WTC11 (cell line): ENCODE measurements at regions not wholly inside any gene's neighbourhood (a gene's known extent, or its start where the extent isn't known, plus 50 kb on each side); places are given as distances from the start of the nearest gene placed in this dataset.

Experiments
- ATAC-seq: fragments of 200-7000 bp; cut with Tn5 transposase; 2 replicates; pipeline ENCODE4 v1.10.0; 2021; ENCODE audit warnings: mild to moderate bottlenecking, moderate library complexity
- CTCF ChIA-PET: fragments of 300-600 bp; sonication (Branson Sonifier 250); formaldehyde crosslinking; loops from one replicate; lab custom pipeline; 2021; ENCODE audit warnings: antibody characterized with exemption; lab: Charles Lee
- POLR2A ChIA-PET: fragments of 350-600 bp; sonication (Branson Sonifier 250); formaldehyde crosslinking; loops from one replicate; lab custom pipeline; 2021; ENCODE audit warnings: antibody characterized with exemption; lab: Charles Lee
- DNase-seq: peaks from one replicate; pipeline ENCODE4 v3.0.0; 2021; ENCODE audit warnings: low spot score
- H3K27ac Mint-ChIP-seq: 2 replicates; pipeline ENCODE4 v1.8.0; 2021; ENCODE audit warnings: mixed read lengths
- H3K27me3 Mint-ChIP-seq: 2 replicates; pipeline ENCODE4 v1.8.0; 2021; ENCODE audit warnings: low read depth, mild to moderate bottlenecking, moderate library complexity, mixed read lengths
- H3K36me3 Mint-ChIP-seq: 2 replicates; pipeline ENCODE4 v1.8.0; 2021; ENCODE audit warnings: mixed read lengths
- H3K4me1 Mint-ChIP-seq: 2 replicates; pipeline ENCODE4 v1.8.0; 2022; ENCODE audit warnings: mixed read lengths
- H3K4me3 Mint-ChIP-seq: 2 replicates; pipeline ENCODE4 v1.8.0; 2021; ENCODE audit warnings: mild to moderate bottlenecking, moderate library complexity, mixed read lengths
- H3K9me3 Mint-ChIP-seq: 2 replicates; pipeline ENCODE4 v1.8.0; 2021; ENCODE audit warnings: mixed read lengths
- AR ChIP-seq: fragments of 250-450 bp; sonication (Bioruptor Pico); IDR thresholded peaks from 2 replicates; pipeline ENCODE4 v1.9.0; 2021; ENCODE audit warnings: mild to moderate bottlenecking
- CBFB ChIP-seq: sonication (generic); formaldehyde crosslinking; IDR thresholded peaks from 2 replicates; pipeline ENCODE4 v1.8.1; 2022; ENCODE audit warnings: mild to moderate bottlenecking, low read depth, missing genetic modification reagents
- CREB1 ChIP-seq: sonication (generic); formaldehyde crosslinking; IDR thresholded peaks from 2 replicates; pipeline ENCODE4 v1.8.0; 2023; ENCODE audit warnings: mild to moderate bottlenecking, missing genetic modification reagents
- EMX1 ChIP-seq: fragments of 250-450 bp; sonication (Bioruptor Pico); IDR thresholded peaks from 2 replicates; pipeline ENCODE4 v1.8.0; 2021; ENCODE audit warnings: mild to moderate bottlenecking
- IRF2 ChIP-seq: sonication (generic); formaldehyde crosslinking; IDR thresholded peaks from 2 replicates; pipeline ENCODE4 v1.8.0; 2022; ENCODE audit warnings: low read depth, missing genetic modification reagents, borderline replicate concordance
- JUN ChIP-seq: sonication (generic); formaldehyde crosslinking; IDR thresholded peaks from 2 replicates; pipeline ENCODE4 v1.8.0; 2023; ENCODE audit warnings: mild to moderate bottlenecking, missing genetic modification reagents
- MXD4 ChIP-seq: fragments of 250-450 bp; sonication (Bioruptor Pico); IDR thresholded peaks from 2 replicates; pipeline ENCODE4 v1.8.0; 2021; ENCODE audit warnings: mild to moderate bottlenecking, moderate library complexity, borderline replicate concordance
- NFATC4 ChIP-seq: fragments of 250-450 bp; sonication (Bioruptor Pico); IDR thresholded peaks from 2 replicates; pipeline ENCODE4 v1.9.0; 2021; ENCODE audit warnings: mild to moderate bottlenecking
- NR2C2 ChIP-seq: sonication (generic); formaldehyde crosslinking; IDR thresholded peaks from 2 replicates; pipeline ENCODE4 v1.8.0; 2022; ENCODE audit warnings: mild to moderate bottlenecking, missing genetic modification reagents
- NR3C1 ChIP-seq: sonication (generic); formaldehyde crosslinking; conservative IDR thresholded peaks from 2 replicates; pipeline ENCODE4 v1.8.1; 2023; ENCODE audit warnings: low read depth, mild to moderate bottlenecking, missing genetic modification reagents
- PRRX2 ChIP-seq: fragments of 250-450 bp; sonication (Bioruptor Pico); IDR thresholded peaks from 2 replicates; pipeline ENCODE4 v1.8.0; 2021; ENCODE audit warnings: mild to moderate bottlenecking
- SMAD4 ChIP-seq: sonication (generic); formaldehyde crosslinking; IDR thresholded peaks from 2 replicates; pipeline ENCODE4 v1.8.0; 2022; ENCODE audit warnings: mild to moderate bottlenecking, missing genetic modification reagents
- SP1 ChIP-seq: sonication (generic); formaldehyde crosslinking; conservative IDR thresholded peaks from 2 replicates; pipeline ENCODE4 v1.8.1; 2022; ENCODE audit warnings: missing genetic modification reagents
- TEAD1 ChIP-seq: sonication (generic); formaldehyde crosslinking; IDR thresholded peaks from 2 replicates; pipeline ENCODE4 v1.8.0; 2022; ENCODE audit warnings: mild to moderate bottlenecking, missing genetic modification reagents
- ZBTB21 ChIP-seq: sonication (generic); formaldehyde crosslinking; IDR thresholded peaks from 2 replicates; pipeline ENCODE4 v1.8.1; 2023; ENCODE audit warnings: mild to moderate bottlenecking, missing genetic modification reagents, borderline replicate concordance
- ZNF121 ChIP-seq: sonication (generic); formaldehyde crosslinking; IDR thresholded peaks from 2 replicates; pipeline ENCODE4 v1.8.0; 2023; ENCODE audit warnings: missing genetic modification reagents
- ZNF138 ChIP-seq: sonication (generic); formaldehyde crosslinking; conservative IDR thresholded peaks from 2 replicates; pipeline ENCODE4 v1.8.1; 2022; ENCODE audit warnings: mild to moderate bottlenecking, moderate library complexity, missing genetic modification reagents
- ZNF263 ChIP-seq: sonication (generic); formaldehyde crosslinking; IDR thresholded peaks from 2 replicates; pipeline ENCODE4 v1.8.1; 2022; ENCODE audit warnings: low read depth, mild to moderate bottlenecking, moderate library complexity, missing genetic modification reagents
- ZNF317 ChIP-seq: sonication (generic); formaldehyde crosslinking; IDR thresholded peaks from 2 replicates; pipeline ENCODE4 v1.8.1; 2023; ENCODE audit warnings: low read depth, mild to moderate bottlenecking, moderate library complexity, missing genetic modification reagents, borderline replicate concordance
- ZNF396 ChIP-seq: fragments of 250-450 bp; sonication (Bioruptor Pico); IDR thresholded peaks from 2 replicates; pipeline ENCODE4 v1.8.0; 2021; ENCODE audit warnings: mild to moderate bottlenecking, moderate library complexity, borderline replicate concordance
- ZNF425 ChIP-seq: fragments of 250-450 bp; sonication (Bioruptor Pico); conservative IDR thresholded peaks from 2 replicates; pipeline ENCODE4 v1.9.0; 2021; ENCODE audit warnings: mild to moderate bottlenecking
- ZNF671 ChIP-seq: fragments of 250-450 bp; sonication (Bioruptor Pico); IDR thresholded peaks from 2 replicates; pipeline ENCODE4 v1.8.0; 2021; ENCODE audit warnings: mild to moderate bottlenecking
- TF ChIP-seq, protein P1 (sequence below): sonication (generic); formaldehyde crosslinking; IDR thresholded peaks from 2 replicates; pipeline ENCODE4 v1.8.1; 2022; ENCODE audit warnings: low read depth, missing genetic modification reagents, borderline replicate concordance
- TF ChIP-seq, protein P2 (sequence below): fragments of 250-450 bp; sonication (Bioruptor Pico); IDR thresholded peaks from 2 replicates; pipeline ENCODE4 v1.8.0; 2021; ENCODE audit warnings: mild to moderate bottlenecking
- TF ChIP-seq, protein P3 (sequence below): sonication (generic); formaldehyde crosslinking; IDR thresholded peaks from 2 replicates; pipeline ENCODE4 v1.8.1; 2023; ENCODE audit warnings: mild to moderate bottlenecking, missing genetic modification reagents, borderline replicate concordance

- H3K27me3 Mint-ChIP-seq, result no peaks in the 10 kb centered on the region
- CTCF ChIA-PET, result interaction anchor here (0.7 to 0.9 kb wide), 2 partner anchors 50 to 180 kb away, joined by 3 read pairs; no protein-coding TSS in a partner anchor
- H3K27ac Mint-ChIP-seq, result no peak overlapping the region
- no peak for TF ChIP-seq NR2C2 (CRISPR knock-in tag)
- TF ChIP-seq CREB1 (CRISPR knock-in tag), result no peak
- TF ChIP-seq MXD4, result no peak
- TF ChIP-seq ZNF425 (CRISPR knock-in tag), result no peak
- TF ChIP-seq IRF2 (CRISPR knock-in tag), result no peak
- TF ChIP-seq PRRX2 (CRISPR knock-in tag), result no peak
- TF ChIP-seq, protein P1, sequence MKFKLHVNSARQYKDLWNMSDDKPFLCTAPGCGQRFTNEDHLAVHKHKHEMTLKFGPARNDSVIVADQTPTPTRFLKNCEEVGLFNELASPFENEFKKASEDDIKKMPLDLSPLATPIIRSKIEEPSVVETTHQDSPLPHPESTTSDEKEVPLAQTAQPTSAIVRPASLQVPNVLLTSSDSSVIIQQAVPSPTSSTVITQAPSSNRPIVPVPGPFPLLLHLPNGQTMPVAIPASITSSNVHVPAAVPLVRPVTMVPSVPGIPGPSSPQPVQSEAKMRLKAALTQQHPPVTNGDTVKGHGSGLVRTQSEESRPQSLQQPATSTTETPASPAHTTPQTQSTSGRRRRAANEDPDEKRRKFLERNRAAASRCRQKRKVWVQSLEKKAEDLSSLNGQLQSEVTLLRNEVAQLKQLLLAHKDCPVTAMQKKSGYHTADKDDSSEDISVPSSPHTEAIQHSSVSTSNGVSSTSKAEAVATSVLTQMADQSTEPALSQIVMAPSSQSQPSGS (CRISPR knock-in tag), result no peak
- TF ChIP-seq NR3C1, result no peak
- TF ChIP-seq, protein P2, sequence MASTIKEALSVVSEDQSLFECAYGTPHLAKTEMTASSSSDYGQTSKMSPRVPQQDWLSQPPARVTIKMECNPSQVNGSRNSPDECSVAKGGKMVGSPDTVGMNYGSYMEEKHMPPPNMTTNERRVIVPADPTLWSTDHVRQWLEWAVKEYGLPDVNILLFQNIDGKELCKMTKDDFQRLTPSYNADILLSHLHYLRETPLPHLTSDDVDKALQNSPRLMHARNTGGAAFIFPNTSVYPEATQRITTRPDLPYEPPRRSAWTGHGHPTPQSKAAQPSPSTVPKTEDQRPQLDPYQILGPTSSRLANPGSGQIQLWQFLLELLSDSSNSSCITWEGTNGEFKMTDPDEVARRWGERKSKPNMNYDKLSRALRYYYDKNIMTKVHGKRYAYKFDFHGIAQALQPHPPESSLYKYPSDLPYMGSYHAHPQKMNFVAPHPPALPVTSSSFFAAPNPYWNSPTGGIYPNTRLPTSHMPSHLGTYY (CRISPR knock-in tag), result no peak
- TF ChIP-seq, protein P3, sequence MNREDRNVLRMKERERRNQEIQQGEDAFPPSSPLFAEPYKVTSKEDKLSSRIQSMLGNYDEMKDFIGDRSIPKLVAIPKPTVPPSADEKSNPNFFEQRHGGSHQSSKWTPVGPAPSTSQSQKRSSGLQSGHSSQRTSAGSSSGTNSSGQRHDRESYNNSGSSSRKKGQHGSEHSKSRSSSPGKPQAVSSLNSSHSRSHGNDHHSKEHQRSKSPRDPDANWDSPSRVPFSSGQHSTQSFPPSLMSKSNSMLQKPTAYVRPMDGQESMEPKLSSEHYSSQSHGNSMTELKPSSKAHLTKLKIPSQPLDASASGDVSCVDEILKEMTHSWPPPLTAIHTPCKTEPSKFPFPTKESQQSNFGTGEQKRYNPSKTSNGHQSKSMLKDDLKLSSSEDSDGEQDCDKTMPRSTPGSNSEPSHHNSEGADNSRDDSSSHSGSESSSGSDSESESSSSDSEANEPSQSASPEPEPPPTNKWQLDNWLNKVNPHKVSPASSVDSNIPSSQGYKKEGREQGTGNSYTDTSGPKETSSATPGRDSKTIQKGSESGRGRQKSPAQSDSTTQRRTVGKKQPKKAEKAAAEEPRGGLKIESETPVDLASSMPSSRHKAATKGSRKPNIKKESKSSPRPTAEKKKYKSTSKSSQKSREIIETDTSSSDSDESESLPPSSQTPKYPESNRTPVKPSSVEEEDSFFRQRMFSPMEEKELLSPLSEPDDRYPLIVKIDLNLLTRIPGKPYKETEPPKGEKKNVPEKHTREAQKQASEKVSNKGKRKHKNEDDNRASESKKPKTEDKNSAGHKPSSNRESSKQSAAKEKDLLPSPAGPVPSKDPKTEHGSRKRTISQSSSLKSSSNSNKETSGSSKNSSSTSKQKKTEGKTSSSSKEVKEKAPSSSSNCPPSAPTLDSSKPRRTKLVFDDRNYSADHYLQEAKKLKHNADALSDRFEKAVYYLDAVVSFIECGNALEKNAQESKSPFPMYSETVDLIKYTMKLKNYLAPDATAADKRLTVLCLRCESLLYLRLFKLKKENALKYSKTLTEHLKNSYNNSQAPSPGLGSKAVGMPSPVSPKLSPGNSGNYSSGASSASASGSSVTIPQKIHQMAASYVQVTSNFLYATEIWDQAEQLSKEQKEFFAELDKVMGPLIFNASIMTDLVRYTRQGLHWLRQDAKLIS (CRISPR knock-in tag), result no peak
- no peak for TF ChIP-seq CBFB (CRISPR knock-in tag)
- no peak for TF ChIP-seq TEAD1 (CRISPR knock-in tag)
- TF ChIP-seq JUN (CRISPR knock-in tag), result no peak
- TF ChIP-seq SMAD4, result no peak
- TF ChIP-seq EMX1 (CRISPR knock-in tag), result no peak
- no peak for TF ChIP-seq ZNF396 (CRISPR knock-in tag)
- H3K4me3 Mint-ChIP-seq, result no peak overlapping the region
- no peak for ATAC-seq
- POLR2A ChIA-PET, result no interaction called here
- DNase-seq, result no peak
- peaks cover 17% of the 10 kb centered on the region for H3K36me3 Mint-ChIP-seq
- no peaks in the 10 kb centered on the region for H3K4me1 Mint-ChIP-seq
- peaks cover 42% of the 10 kb centered on the region for H3K9me3 Mint-ChIP-seq
Observed at GRCh38 chr16:72443809-72444208, 271.9 kb upstream of the PMFBP1 start.

DNA sequence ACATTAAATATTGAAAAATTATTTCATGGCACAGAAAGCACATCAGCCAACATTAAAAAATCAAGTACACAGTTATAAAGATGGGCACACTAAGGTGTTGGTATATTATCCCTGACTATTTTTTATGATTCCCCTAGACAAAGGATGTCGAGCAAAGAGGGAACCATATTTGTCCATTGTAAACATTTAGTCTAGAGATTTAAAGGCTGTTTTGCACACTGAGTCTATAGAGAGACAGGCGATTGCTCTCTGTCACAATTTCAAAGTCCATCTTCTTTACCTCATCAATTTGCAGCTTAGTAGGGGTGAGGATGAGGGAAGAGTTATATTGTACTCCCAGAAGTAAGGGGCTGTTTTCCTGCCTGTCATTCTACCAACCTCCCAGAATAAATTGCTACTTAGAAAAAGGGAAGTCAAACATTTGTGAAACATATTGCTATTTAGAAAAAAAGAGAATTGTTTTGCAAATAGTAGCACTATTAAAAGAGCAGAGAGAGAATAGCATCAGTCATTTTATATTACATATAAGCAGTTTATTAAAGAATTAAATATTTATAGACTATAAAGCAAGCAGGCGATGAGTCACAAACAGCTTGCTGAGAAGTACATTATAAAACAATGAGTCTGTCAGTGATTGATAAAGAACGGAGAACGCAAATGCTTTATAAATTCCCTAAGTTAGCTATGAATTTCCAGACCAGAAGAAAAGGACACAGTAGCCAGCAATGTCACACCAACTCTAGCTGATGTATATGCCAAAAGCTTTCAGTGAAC is 270.6 kb upstream of the PMFBP1 start:
- ChIA-PET POLR2A (no interaction called here), CTCF (interaction anchor here (0.9 kb wide), 1 partner anchor 51 kb away, joined by 3 read pairs; no protein-coding TSS in a partner anchor)
- DNase-seq, result no peak
- ATAC-seq, result no peak
- H3K27me3 Mint-ChIP-seq, result no peaks in the 10 kb centered on the region
- no peak overlapping the region for H3K4me3 Mint-ChIP-seq
- peaks cover 11% of the 10 kb centered on the region for H3K36me3 Mint-ChIP-seq
- peaks cover 29% of the 10 kb centered on the region for H3K9me3 Mint-ChIP-seq
- H3K27ac Mint-ChIP-seq, result no peak overlapping the region
- H3K4me1 Mint-ChIP-seq, result no peaks in the 10 kb centered on the region
- no peak for TF ChIP-seq ZBTB21
- no peak for TF ChIP-seq ZNF671 (CRISPR knock-in tag)
- TF ChIP-seq NFATC4 (CRISPR knock-in tag), result no peak
- TF ChIP-seq SP1 (CRISPR knock-in tag), result no peak
- TF ChIP-seq ZNF138 (CRISPR knock-in tag), result no peak
- TF ChIP-seq AR (CRISPR knock-in tag), result no peak
- no peak for TF ChIP-seq ZNF317 (CRISPR knock-in tag)
- no peak for TF ChIP-seq ZNF121 (CRISPR knock-in tag)
- TF ChIP-seq ZNF263 (CRISPR knock-in tag), result no peak
- no peak for TF ChIP-seq TEAD1 (CRISPR knock-in tag)
- no peak for TF ChIP-seq IRF2 (CRISPR knock-in tag)
